Peyer's patch (tissue), 4 donors: ENCODE measurements at regions not wholly inside any gene's neighbourhood (a gene's known extent, or its start where the extent isn't known, plus 50 kb on each side); places are given as distances from the start of the nearest gene placed in this dataset.

Source experiments
- CTCF ChIP-seq, 6 experiments: fragments of 450-650 bp in 4 of 6; fragments of 200-600 bp in 2 of 6; sonication (generic) in 1 of 6; IDR thresholded peaks; one replicate each; pipeline ENCODE4 v1.5.1; 2017 to 2019; ENCODE audit warnings: antibody characterized with exemption in 6 of 6, mild to moderate bottlenecking in 3 of 6, moderate library complexity in 1 of 6
- POLR2A ChIP-seq, 2 donors: fragments of 450-650 bp; IDR thresholded peaks; one replicate each; pipeline ENCODE4 v1.5.1; 2017; ENCODE audit warnings: antibody characterized with exemption in 2 of 2, mild to moderate bottlenecking in 2 of 2, moderate library complexity in 2 of 2

GRCh38 chr10:118207470-118208007, 134.6 kb downstream of the FAM204A start:
- TF ChIP-seq POLR2A (IDR thresholded peaks at IDR 0.05) (no peak), CTCF (IDR thresholded peaks at IDR 0.05) (no peak)
